HEK293T (cell line): ENCODE measurements at regions not wholly inside any gene's neighbourhood (a gene's known extent, or its start where the extent isn't known, plus 50 kb on each side); places are given as distances from the start of the nearest gene placed in this dataset.

Experiments used
- ARNT ChIP-seq: fragments of 450-650 bp; IDR thresholded peaks from 2 replicates; pipeline ENCODE4 v1.6.1; 2017; ENCODE audit warnings: mild to moderate bottlenecking
- BHLHE40 ChIP-seq: fragments of 450-650 bp; IDR thresholded peaks from 2 replicates; pipeline ENCODE4 v1.6.1; 2016; ENCODE audit warnings: mild to moderate bottlenecking, moderate library complexity, borderline replicate concordance
- CTBP1 ChIP-seq: fragments of 450-650 bp; IDR thresholded peaks from 2 replicates; pipeline ENCODE4 v1.6.1; 2016; ENCODE audit warnings: borderline replicate concordance
- ELF4 ChIP-seq: fragments of 450-650 bp; IDR thresholded peaks from 2 replicates; pipeline ENCODE4 v1.6.1; 2017; ENCODE audit warnings: antibody characterized with exemption
- FOXA1 ChIP-seq: fragments of 450-650 bp; IDR thresholded peaks from 2 replicates; pipeline ENCODE4 v1.6.1; 2016; ENCODE audit warnings: mild to moderate bottlenecking
- FOXK2 ChIP-seq: fragments of 450-650 bp; IDR thresholded peaks from 2 replicates; pipeline ENCODE4 v1.6.1; 2016; ENCODE audit warnings: mild to moderate bottlenecking
- FOXM1 ChIP-seq: fragments of 450-650 bp; IDR thresholded peaks from 2 replicates; pipeline ENCODE4 v1.6.1; 2017; ENCODE audit warnings: mild to moderate bottlenecking, borderline replicate concordance
- LEF1 ChIP-seq: fragments of 450-650 bp; IDR thresholded peaks from 2 replicates; pipeline ENCODE4 v1.6.1; 2017; ENCODE audit warnings: mild to moderate bottlenecking, borderline replicate concordance
- NFRKB ChIP-seq: fragments of 450-650 bp; IDR thresholded peaks from 2 replicates; pipeline ENCODE4 v1.6.1; 2016; ENCODE audit warnings: mild to moderate bottlenecking, moderate library complexity
- SP1 ChIP-seq: fragments of 450-650 bp; IDR thresholded peaks from 2 replicates; pipeline ENCODE4 v1.6.1; 2017
- TARDBP ChIP-seq: fragments of 450-650 bp; IDR thresholded peaks from 2 replicates; pipeline ENCODE4 v1.6.1; 2016
- ZNF384 ChIP-seq: fragments of 450-650 bp; IDR thresholded peaks from 2 replicates; pipeline ENCODE4 v1.6.1; 2016
- TF ChIP-seq, protein P1 (sequence below): fragments of 450-650 bp; IDR thresholded peaks from 2 replicates; pipeline ENCODE4 v1.6.1; 2016

DNA sequence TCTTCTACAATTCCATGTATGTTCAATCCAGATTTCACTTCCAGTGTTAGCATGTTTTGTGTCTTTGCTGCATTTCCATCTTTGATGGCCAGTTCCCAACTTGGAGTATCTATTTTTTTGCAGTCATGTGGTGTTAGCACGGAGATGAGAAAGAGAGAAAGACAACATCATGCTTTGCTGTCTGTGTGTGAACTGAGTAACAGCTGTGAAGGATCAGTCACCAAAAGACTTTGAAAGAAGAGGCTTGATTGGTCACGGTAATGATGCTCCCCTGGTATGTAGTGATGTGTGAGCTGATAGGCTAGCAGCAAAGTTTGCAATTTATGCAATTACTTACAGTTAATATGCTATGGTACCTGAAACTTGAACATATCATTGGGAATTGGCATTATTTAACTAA is 731.3 kb upstream of the NRSN1 start:
- TF ChIP-seq CTBP1: no peak
- TF ChIP-seq, protein P1, sequence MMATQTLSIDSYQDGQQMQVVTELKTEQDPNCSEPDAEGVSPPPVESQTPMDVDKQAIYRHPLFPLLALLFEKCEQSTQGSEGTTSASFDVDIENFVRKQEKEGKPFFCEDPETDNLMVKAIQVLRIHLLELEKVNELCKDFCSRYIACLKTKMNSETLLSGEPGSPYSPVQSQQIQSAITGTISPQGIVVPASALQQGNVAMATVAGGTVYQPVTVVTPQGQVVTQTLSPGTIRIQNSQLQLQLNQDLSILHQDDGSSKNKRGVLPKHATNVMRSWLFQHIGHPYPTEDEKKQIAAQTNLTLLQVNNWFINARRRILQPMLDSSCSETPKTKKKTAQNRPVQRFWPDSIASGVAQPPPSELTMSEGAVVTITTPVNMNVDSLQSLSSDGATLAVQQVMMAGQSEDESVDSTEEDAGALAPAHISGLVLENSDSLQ: no peak
- no peak for TF ChIP-seq ARNT
- TF ChIP-seq ELF4: no peak
- no peak for TF ChIP-seq BHLHE40
- no peak for TF ChIP-seq FOXA1
- no peak for TF ChIP-seq TARDBP
- no peak for TF ChIP-seq SP1
- TF ChIP-seq NFRKB: no peak
- no peak for TF ChIP-seq FOXK2
- TF ChIP-seq FOXM1: no peak
- no peak for TF ChIP-seq ZNF384
- no peak for TF ChIP-seq LEF1
